Suprapubic skin (tissue), 4 donors: ENCODE measurements at regions not wholly inside any gene's neighbourhood (a gene's known extent, or its start where the extent isn't known, plus 50 kb on each side); places are given as distances from the start of the nearest gene placed in this dataset.
"Not testable (repeated sequence)": the region's sequence is repeated elsewhere in the genome, so short reads cannot be mapped to it uniquely, and the experiment has no call there.

Experiments
- CTCF ChIP-seq, 2 donors: fragments of 200-600 bp in 1 of 2; fragments of 450-650 bp in 1 of 2; sonication (generic) in 1 of 2; IDR thresholded peaks; one replicate each; pipeline ENCODE4 v1.5.1; 2016 to 2019; ENCODE audit warnings: antibody characterized with exemption in 2 of 2, mild to moderate bottlenecking in 1 of 2, moderate library complexity in 1 of 2
- POLR2A ChIP-seq, 2 donors: fragments of 450-650 bp; IDR thresholded peaks; one replicate each; pipeline ENCODE4 v1.6.1; 2017; ENCODE audit warnings: antibody characterized with exemption in 2 of 2, mild to moderate bottlenecking in 2 of 2, moderate library complexity in 2 of 2
- POLR2AphosphoS5 ChIP-seq, 3 donors: sonication (generic); formaldehyde crosslinking; IDR thresholded peaks; one replicate each; pipeline ENCODE4 v1.6.1; 2017; ENCODE audit warnings: antibody characterized with exemption in 3 of 3

- not testable (repeated sequence) for TF ChIP-seq CTCF, POLR2A, POLR2AphosphoS5 (IDR thresholded peaks at IDR 0.05)
Observed at GRCh38 chr22:12584874-12585273, 2943.1 kb upstream of the OR11H1 start.
